Stimulated activated naive B cell treated with anti-CD40 and anti-IgM and Interleukin-4, amounts not matched to agents 10 μg/mL and 1 μg/mL and 100 μg/mL, for 72 hours (primary cell): ENCODE measurements at regions not wholly inside any gene's neighbourhood (a gene's known extent, or its start where the extent isn't known, plus 50 kb on each side); places are given as distances from the start of the nearest gene placed in this dataset.
A peak's percentile ranks its signal among the peaks of the same experiment; 100 is the strongest.
"Not testable (repeated sequence)": the region's sequence is repeated elsewhere in the genome, so short reads cannot be mapped to it uniquely, and the experiment has no call there.

ENCODE experiments used
- ATAC-seq, 2 donors: fragments of 150-1000 bp; cut with Tn5 transposase; replicated peaks; 2 replicates each; pipeline ENCODE4 v1.10.0; 2021; ENCODE audit warnings: moderate library complexity in 1 of 2
- DNase-seq: peaks from one replicate; pipeline ENCODE4 v3.0.0; 2021
- H3K27ac Mint-ChIP-seq: one replicate; pipeline ENCODE4 v1.8.0; 2022; ENCODE audit warnings: mild to moderate bottlenecking, mixed read lengths
- H3K27me3 Mint-ChIP-seq, 2 donors: one replicate each; pipeline ENCODE4 v1.8.0; 2022; ENCODE audit warnings: mixed read lengths in 2 of 2
- H3K36me3 Mint-ChIP-seq, 2 donors: one replicate each; pipeline ENCODE4 v1.8.0; 2022; ENCODE audit warnings: mixed read lengths in 2 of 2, mild to moderate bottlenecking in 1 of 2
- H3K4me1 Mint-ChIP-seq, 2 donors: one replicate each; pipeline ENCODE4 v1.8.0; 2022; ENCODE audit warnings: mixed read lengths in 2 of 2, mild to moderate bottlenecking in 1 of 2
- H3K4me3 Mint-ChIP-seq, 2 donors: one replicate each; pipeline ENCODE4 v1.8.0; 2022; ENCODE audit warnings: mild to moderate bottlenecking in 2 of 2, mixed read lengths in 2 of 2, moderate library complexity in 1 of 2
- H3K9me3 Mint-ChIP-seq, 2 donors: one replicate each; pipeline ENCODE4 v1.8.0; 2022; ENCODE audit warnings: mixed read lengths in 2 of 2, mild to moderate bottlenecking in 1 of 2

DNA sequence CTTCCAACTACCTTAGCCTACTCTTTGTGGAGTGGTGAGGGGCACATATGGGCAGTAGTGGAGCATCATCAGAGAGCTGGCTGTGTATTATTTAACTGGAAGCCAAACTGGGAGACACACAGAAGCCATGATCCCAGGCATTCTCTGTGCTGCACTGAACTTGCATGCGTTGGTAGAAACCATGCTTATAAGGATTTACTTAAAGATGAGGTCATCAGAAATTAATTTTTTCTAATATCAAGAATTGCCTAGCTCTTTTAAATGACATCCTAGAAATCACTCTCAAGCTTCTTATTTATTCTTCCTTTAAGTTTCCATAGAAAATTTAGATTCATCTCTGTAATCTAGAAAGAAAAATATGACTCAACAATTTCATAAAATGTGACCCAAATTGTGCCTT is 136.2 kb downstream of the KCNK1 start:
- H3K36me3 Mint-ChIP-seq = no peaks in the 10 kb centered on the region
- no peaks in the 10 kb centered on the region for H3K9me3 Mint-ChIP-seq
- no peaks in the 10 kb centered on the region for H3K4me1 Mint-ChIP-seq
- no peak overlapping the region for H3K4me3 Mint-ChIP-seq
- ATAC-seq (no peak), DNase-seq (no peak)
- H3K27me3 Mint-ChIP-seq = peaks cover 0 to 7% of the 10 kb centered on the region in 2 donors
- no peak overlapping the region for H3K27ac Mint-ChIP-seq

DNA sequence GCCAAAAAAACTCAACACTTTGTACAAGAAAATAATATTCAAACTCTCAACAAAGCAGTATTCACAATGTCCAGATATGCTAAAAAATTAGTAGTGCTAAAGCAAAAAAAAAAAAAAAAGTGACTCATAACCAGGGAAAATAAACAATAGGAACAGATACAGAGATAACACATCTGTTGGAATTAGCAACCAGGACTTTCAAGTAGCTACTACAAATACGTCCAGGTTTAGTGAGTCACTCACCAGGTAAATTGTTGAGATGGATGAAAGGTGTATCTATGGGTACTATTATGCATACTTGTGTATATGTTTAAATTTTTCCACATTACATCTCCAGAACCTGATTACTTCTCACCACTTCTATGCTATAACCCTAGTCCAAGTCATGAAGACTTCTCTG is 144.8 kb upstream of the SLC35F3 start:
- Mint-ChIP-seq H3K4me3 (no peak overlapping the region), H3K36me3 (no peaks in the 10 kb centered on the region), H3K27ac (no peak overlapping the region), H3K9me3 (no peaks in the 10 kb centered on the region), H3K4me1 (no peaks in the 10 kb centered on the region), H3K27me3 (no peaks in the 10 kb centered on the region)
- no peak for DNase-seq
- no peak for ATAC-seq

DNA sequence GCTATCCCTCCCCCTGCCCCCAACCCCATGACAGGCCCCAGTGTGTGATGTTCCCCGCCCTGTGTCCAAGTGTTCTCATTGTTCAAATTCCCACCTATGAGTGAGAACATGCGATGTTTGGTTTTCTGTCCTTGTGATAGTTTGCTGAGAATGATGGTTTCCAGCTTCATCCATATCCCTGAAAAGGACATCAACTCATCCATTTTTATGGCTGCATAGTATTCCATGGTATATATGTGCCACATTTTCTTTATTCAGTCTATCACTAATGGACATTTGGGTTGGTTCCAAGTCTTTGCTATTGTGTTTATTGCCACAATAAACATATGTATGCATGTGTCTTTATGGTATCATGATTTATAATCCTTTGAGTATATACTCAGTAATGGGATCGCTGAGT is 140.2 kb upstream of the SLC35F3 start:
- not testable (repeated sequence) for H3K27me3 Mint-ChIP-seq, H3K36me3 Mint-ChIP-seq, DNase-seq, H3K27ac Mint-ChIP-seq, H3K9me3 Mint-ChIP-seq, H3K4me3 Mint-ChIP-seq, ATAC-seq, H3K4me1 Mint-ChIP-seq

DNA sequence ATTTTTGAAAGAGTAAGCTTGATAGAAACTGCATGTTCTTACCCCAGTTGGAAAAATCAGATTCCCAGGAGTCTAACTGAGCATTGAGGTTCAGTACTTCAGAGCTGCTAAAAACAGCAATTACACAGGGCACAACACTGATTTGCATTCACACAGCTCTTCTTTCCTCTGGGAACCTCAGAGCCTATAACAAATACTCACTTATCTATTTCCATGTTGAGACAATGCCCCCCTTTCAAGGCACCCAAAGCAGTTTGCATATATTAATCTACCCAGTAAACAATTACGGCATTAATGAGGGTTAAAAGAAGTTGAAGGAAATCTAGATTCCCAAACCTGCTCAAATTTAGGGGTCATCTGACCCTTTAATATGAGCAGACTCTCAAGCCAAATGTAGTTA is 126.9 kb upstream of the SLC35F3 start:
- H3K4me1 Mint-ChIP-seq = no peaks in the 10 kb centered on the region
- no peaks in the 10 kb centered on the region for H3K36me3 Mint-ChIP-seq
- ATAC-seq (no peak), DNase-seq (no peak)
- peaks cover 6% of the 10 kb centered on the region in 2 donors for H3K9me3 Mint-ChIP-seq
- no peak overlapping the region for H3K27ac Mint-ChIP-seq
- H3K27me3 Mint-ChIP-seq = peaks cover 0 to 10% of the 10 kb centered on the region in 2 donors
- H3K4me3 Mint-ChIP-seq = no peak overlapping the region

DNA sequence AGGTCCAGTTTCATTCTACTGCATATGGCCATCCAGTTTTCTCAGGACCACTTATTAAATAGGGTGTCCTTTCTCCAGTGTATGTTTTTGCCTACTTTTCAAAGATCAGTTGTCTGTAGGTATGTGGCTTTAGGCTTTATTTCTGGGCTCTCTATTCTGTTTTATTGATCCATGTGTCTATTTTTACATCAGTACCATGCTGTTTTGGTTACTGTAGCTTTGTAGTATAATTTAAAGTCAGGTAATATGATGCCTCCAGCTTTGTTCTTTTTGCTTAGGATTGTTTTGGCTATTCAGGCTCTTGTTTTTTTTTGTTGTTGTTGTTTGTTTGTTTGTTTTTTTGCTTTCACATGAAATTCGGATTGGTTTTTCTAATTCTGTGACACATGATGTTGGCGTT is 124.4 kb upstream of the SLC35F3 start:
- Mint-ChIP-seq H3K9me3 (peaks cover 6% of the 10 kb centered on the region in 2 donors), H3K4me1 (no peaks in the 10 kb centered on the region), H3K36me3 (no peaks in the 10 kb centered on the region), H3K4me3 (no peak overlapping the region), H3K27ac (no peak overlapping the region), H3K27me3 (peaks cover 0 to 9% of the 10 kb centered on the region in 2 donors)
- DNase-seq (no peak), ATAC-seq (no peak)

DNA sequence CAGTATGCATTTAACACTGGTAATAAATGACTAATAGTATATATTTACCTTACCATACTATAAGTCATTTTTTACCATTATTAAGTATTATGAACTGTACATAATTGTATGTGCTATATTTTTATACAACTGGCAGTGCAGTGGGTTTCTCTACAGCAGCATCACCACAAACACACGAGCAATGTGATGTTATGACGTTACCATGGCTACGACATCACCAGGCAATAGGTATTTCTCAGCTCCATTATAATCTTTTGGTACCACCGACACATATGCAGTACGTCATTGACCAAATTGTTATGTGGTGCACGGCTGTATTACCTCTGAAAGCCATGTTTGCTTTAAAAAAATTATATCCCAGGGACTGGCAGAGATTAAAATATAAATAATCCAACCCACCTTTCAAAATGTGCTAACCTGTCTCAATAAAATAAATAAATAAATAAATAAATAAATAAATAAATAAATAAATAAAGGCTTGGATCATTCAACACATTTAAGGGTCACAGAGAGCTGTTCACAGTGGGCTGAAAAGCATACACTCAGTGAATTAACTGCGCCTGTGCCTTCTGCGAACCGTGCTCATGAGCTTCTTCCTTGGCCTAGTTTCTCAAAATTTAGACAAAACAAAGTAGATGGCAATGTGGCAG is 121.4 kb upstream of the SLC35F3 start:
- H3K4me3 Mint-ChIP-seq = no peak overlapping the region
- DNase-seq (no peak), ATAC-seq (no peak)
- H3K27ac Mint-ChIP-seq = no peak overlapping the region
- H3K36me3 Mint-ChIP-seq = no peaks in the 10 kb centered on the region
- H3K9me3 Mint-ChIP-seq = peaks cover 6% of the 10 kb centered on the region in 2 donors
- H3K27me3 Mint-ChIP-seq = peaks cover 0 to 6% of the 10 kb centered on the region in 2 donors
- no peaks in the 10 kb centered on the region for H3K4me1 Mint-ChIP-seq

DNA sequence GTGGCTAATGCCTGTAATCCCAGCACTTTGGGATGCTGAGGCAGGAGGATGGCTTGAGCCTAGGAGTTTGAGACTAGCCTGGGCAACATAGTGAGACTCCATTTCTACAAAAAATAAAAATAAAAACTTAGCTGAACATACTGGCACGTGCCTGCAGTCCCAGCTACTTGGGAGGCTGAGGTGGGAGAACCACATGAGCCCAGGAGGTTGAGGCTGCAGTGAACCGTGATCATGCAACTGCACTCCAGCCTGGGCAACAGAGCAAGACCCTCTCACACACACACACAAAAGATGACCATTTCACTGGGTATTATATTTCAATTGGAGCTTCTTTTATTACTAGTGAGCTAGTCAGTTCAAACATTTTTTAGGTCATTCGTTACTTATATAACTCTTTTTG is 116.9 kb upstream of the SLC35F3 start:
- H3K27ac Mint-ChIP-seq = no peak overlapping the region
- ATAC-seq (no peak), DNase-seq (no peak)
- no peaks in the 10 kb centered on the region for H3K9me3 Mint-ChIP-seq
- no peaks in the 10 kb centered on the region for H3K36me3 Mint-ChIP-seq
- peaks cover 14 to 23% of the 10 kb centered on the region in 2 donors for H3K27me3 Mint-ChIP-seq
- H3K4me3 Mint-ChIP-seq = no peak overlapping the region
- H3K4me1 Mint-ChIP-seq = no peaks in the 10 kb centered on the region

DNA sequence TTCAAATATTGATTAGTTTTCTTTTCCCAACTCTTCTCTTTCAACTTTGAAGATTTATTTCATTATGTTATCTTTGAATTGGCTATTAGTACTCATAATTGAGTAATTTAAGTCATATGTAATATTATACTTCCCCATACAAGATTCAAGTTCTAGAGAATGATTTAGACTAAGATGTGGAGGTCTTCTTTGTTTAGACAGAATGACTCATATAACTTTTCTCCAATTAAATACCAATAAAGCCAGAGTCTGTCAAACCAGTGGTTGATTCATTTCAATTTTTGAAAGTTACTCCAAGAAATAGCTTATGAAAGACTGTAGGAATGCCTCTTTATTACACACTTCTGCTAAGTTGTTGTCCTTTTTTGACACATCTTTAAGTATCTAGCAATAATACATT is 115.8 kb upstream of the SLC35F3 start:
- H3K36me3 Mint-ChIP-seq = no peaks in the 10 kb centered on the region
- peaks cover 14 to 23% of the 10 kb centered on the region in 2 donors for H3K27me3 Mint-ChIP-seq
- DNase-seq (no peak), ATAC-seq (no peak)
- H3K27ac Mint-ChIP-seq = no peak overlapping the region
- peaks cover 0 to 3% of the 10 kb centered on the region in 2 donors for H3K9me3 Mint-ChIP-seq
- no peak overlapping the region for H3K4me3 Mint-ChIP-seq
- H3K4me1 Mint-ChIP-seq = no peaks in the 10 kb centered on the region

DNA sequence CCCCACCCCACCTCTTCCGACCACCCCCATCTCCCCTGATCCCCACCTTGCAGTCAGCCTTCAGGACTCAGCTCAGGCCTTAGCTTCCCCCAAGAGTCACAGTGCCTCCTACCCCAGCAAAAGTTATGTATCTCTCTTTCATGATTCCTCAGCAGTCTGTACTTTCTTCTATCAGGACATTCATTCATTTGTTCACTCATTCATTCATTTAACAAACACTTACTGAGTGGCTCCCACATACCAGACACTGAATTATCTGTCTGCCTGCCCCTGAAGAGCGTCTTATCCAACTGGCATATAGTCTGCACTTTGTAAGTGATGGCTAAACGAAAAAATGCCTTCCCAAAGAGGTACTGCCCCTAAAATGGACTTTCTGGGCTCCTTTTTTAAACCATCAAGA is 114.4 kb upstream of the SLC35F3 start:
- Mint-ChIP-seq H3K4me3 (no peak overlapping the region), H3K27me3 (peaks cover 14 to 23% of the 10 kb centered on the region in 2 donors), H3K9me3 (peaks cover 4 to 5% of the 10 kb centered on the region in 2 donors), H3K27ac (no peak overlapping the region), H3K36me3 (no peaks in the 10 kb centered on the region), H3K4me1 (no peaks in the 10 kb centered on the region)
- ATAC-seq (no peak), DNase-seq (no peak)

DNA sequence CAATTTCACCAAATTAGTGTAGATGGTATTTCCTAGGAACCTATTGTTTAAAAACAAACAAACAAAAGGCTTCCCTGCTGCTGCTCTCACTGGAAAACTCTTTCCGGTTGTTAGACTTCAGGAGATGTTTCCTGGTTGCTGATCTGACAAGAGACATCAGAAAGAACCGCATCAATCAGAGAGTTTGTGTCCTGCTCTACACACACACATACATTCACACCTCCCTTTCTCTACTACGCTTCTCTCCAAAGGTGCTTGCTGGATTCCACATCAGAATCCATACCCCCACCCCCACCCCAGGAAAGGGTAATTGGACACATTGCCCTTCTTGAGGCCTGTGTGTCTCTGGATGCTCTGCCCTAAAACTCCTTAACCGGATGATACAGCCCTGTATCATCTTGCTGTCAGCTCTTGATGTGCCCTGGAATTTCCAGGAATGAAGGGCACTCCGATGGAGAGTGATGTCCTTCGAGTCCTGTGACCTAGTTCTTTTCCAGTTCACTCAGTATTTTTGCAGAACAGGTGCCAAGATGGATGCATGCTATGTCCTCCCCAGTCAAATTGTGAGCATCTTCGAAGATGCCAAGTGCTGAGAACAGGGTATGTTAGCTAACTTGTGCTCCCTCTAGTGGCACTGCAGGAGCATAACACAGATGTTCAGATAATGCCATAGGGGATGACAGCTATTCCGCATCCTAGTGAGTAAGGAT is 113.7 kb upstream of the SLC35F3 start:
- peaks cover 4 to 5% of the 10 kb centered on the region in 2 donors for H3K9me3 Mint-ChIP-seq
- peak; percentile 83 to 84 for ATAC-seq
- DNase-seq = peak; percentile 1
- H3K36me3 Mint-ChIP-seq = no peaks in the 10 kb centered on the region
- no peaks in the 10 kb centered on the region for H3K4me1 Mint-ChIP-seq
- peaks cover 14 to 23% of the 10 kb centered on the region in 2 donors for H3K27me3 Mint-ChIP-seq
- no peak overlapping the region for H3K27ac Mint-ChIP-seq
- no peak overlapping the region for H3K4me3 Mint-ChIP-seq

DNA sequence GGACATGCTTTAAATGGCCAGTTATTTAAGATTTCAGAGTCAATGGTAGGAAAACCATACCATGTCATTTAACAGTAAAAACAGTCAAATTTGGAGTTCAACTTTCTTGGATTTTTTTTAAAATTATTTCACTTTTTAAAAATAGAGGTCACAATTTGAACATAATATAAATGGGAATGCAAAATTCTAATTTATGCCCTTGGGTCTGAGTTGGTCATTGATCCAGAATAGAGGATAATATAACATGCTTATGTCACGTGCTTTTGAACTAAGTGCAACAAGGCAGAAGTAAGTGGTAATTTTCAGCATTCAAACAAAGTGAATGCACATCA is 113.1 kb upstream of the SLC35F3 start:
- Mint-ChIP-seq H3K4me1 (no peaks in the 10 kb centered on the region), H3K27ac (no peak overlapping the region), H3K9me3 (peaks cover 4 to 5% of the 10 kb centered on the region in 2 donors), H3K4me3 (no peak overlapping the region), H3K27me3 (peaks cover 14 to 23% of the 10 kb centered on the region in 2 donors), H3K36me3 (no peaks in the 10 kb centered on the region)
- ATAC-seq = no peak
- DNase-seq = no peak

DNA sequence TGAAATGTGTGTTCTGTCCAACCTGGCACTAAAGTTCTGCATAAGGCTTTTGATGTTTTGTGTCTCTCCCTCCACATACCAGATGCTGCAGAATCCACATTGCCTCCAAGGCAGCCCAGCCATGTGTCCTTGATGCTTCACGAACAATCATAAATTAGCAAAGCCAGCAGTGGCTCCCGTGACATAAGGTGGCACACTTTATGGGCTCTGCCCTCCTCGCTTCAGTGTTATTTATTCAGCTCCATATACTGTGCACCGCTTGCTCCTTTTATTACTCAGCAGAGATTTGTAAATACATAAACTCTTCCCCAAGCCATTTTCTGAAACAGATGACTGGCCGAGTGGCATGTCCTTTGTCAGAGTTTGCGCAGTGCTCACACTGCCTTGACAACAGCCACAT is 112.8 kb upstream of the SLC35F3 start:
- H3K27me3 Mint-ChIP-seq = peaks cover 14 to 23% of the 10 kb centered on the region in 2 donors
- H3K4me1 Mint-ChIP-seq = no peaks in the 10 kb centered on the region
- H3K36me3 Mint-ChIP-seq = no peaks in the 10 kb centered on the region
- H3K9me3 Mint-ChIP-seq = peaks cover 4 to 5% of the 10 kb centered on the region in 2 donors
- DNase-seq = no peak
- ATAC-seq = no peak
- no peak overlapping the region for H3K27ac Mint-ChIP-seq
- no peak overlapping the region for H3K4me3 Mint-ChIP-seq

DNA sequence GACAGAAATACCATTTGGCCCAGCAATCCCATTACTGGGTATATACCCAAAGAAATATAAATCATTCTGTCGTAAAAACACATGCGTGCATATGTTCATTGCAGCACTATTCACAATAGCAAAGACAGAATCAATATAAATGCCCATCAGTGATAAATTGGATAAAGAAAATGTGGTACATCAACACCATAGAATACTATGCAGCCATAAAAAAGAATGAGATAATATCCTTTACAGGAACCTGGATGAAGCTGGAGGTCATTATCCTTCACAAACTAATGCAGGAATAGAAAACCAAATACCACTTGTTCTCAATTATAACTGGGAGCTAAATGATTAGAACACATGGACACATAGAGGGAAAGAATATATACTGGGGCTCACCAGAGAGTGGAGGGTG is 109.6 kb upstream of the SLC35F3 start:
- Mint-ChIP-seq H3K36me3 (no peaks in the 10 kb centered on the region), H3K9me3 (peaks cover 10% of the 10 kb centered on the region in 2 donors), H3K27ac (no peak overlapping the region), H3K27me3 (peaks cover 10 to 17% of the 10 kb centered on the region in 2 donors), H3K4me3 (no peak overlapping the region), H3K4me1 (no peaks in the 10 kb centered on the region)
- no peak for ATAC-seq
- no peak for DNase-seq

DNA sequence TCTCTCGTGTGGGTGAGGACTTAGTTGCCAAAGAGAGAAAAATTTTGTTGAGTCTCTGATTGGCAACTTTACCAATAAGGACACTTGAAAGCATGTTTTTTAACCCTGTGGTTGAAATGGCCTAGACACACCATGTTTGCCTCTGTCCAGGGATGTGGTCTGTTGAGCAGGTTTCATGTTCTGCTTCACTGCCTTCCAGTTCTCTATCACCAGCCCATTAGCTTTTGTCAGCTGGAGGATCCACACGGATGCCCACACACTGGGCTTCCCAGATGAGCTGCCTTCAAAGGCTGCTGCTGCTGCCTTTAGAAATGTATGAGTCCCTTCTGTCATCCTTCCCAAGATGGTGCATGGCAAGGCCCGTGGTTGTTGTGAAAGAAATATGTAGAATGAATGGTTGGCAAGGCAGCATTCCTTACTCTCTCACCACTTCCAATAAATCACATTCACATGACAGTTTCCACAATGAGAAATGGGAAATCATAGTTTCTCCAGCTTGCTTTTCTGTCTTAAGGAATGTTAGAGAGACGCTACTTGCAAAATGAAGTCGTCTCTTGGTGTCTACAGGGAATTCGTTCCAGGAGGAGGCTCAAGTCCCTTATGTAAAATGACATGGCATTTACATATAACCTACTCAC is 108.2 kb upstream of the SLC35F3 start:
- peaks cover 10% of the 10 kb centered on the region in 2 donors for H3K9me3 Mint-ChIP-seq
- H3K36me3 Mint-ChIP-seq = no peaks in the 10 kb centered on the region
- H3K4me1 Mint-ChIP-seq = no peaks in the 10 kb centered on the region
- H3K27ac Mint-ChIP-seq = no peak overlapping the region
- no peak overlapping the region for H3K4me3 Mint-ChIP-seq
- DNase-seq (no peak), ATAC-seq (no peak)
- H3K27me3 Mint-ChIP-seq = peaks cover 6% of the 10 kb centered on the region in 2 donors

DNA sequence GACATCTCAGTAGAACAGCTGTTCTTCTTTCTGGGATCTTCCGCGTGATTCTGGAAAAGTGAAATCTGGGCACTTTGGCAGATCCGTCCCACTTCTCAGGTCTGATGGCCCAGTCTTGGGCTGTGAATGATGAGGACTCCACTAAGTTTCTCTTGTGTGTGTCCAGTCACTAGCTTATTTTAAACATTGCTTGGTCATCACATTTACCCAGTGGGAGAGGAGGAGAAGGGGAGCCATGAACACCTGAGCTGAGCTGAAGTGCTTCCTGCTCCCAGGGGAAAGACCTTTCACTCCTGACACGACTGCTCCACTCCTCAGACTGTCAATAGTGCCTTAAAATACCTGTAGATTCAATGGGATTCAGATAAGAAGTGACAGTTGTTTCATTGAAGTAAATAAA is 101.9 kb upstream of the SLC35F3 start:
- no peak for ATAC-seq
- H3K27me3 Mint-ChIP-seq = peaks cover 0 to 6% of the 10 kb centered on the region in 2 donors
- no peaks in the 10 kb centered on the region for H3K36me3 Mint-ChIP-seq
- H3K27ac Mint-ChIP-seq = no peak overlapping the region
- peaks cover 6% of the 10 kb centered on the region in 2 donors for H3K9me3 Mint-ChIP-seq
- no peaks in the 10 kb centered on the region for H3K4me1 Mint-ChIP-seq
- DNase-seq = no peak
- H3K4me3 Mint-ChIP-seq = no peak overlapping the region
